Endothelial cell of umbilical vein (primary cell): ENCODE measurements at regions not wholly inside any gene's neighbourhood (a gene's known extent, or its start where the extent isn't known, plus 50 kb on each side); places are given as distances from the start of the nearest gene placed in this dataset.
"Not testable (repeated sequence)": the region's sequence is repeated elsewhere in the genome, so short reads cannot be mapped to it uniquely, and the experiment has no call there.

Source experiments
- BruUV-seq: library from RNA; stranded (reverse); fragments of 400-500 nt; replicated peaks from 2 replicates; lab custom pipeline; 2021; lab: Mats Ljungman, UMichigan
- CTCF ChIA-PET: fragments of 300-600, 350-600 bp; sonication (Branson Sonifier 250); formaldehyde crosslinking; loops from one replicate; lab custom pipeline; 2021; ENCODE audit warnings: antibody characterized with exemption, inconsistent platforms; lab: Charles Lee
- POLR2A ChIA-PET: fragments of 300-600, 350-600 bp; sonication (Branson Sonifier 250); formaldehyde crosslinking; loops from one replicate; lab custom pipeline; 2021; ENCODE audit warnings: antibody characterized with exemption, inconsistent platforms; lab: Charles Lee
- DNase-seq: peaks from one replicate; pipeline ENCODE4 v3.0.0-alpha.2; 2011; ENCODE audit warnings: low read depth, low spot score
- FAIRE-seq: peaks from 2 replicates; lab custom pipeline; 2011; peaks lifted over from hg19 to GRCh38; lab: Jason Lieb, UNC
- H2AFZ ChIP-seq: 2 replicates; pipeline ENCODE4 v1.6.0; 2012; ENCODE audit warnings: low read depth, low read length, control low read depth, inconsistent platforms
- H3K27ac ChIP-seq: 2 replicates; pipeline ENCODE4 v1.5.1; 2011; ENCODE audit warnings: low read depth, mild to moderate bottlenecking, control low read depth, low read length, moderate library complexity; ENCODE audit not compliant: insufficient read depth
- H3K27me3 ChIP-seq, 2 experiments: 2 replicates each; pipeline versions ENCODE4 v1.6.0 to v1.6.1; 2011; ENCODE audit warnings: low read length in 2 of 2, mixed read lengths in 1 of 2; ENCODE audit not compliant: control insufficient read depth in 2 of 2, insufficient read depth in 2 of 2
- H3K36me3 ChIP-seq, 2 experiments: 2 replicates in 1 of 2; 3 replicates in 1 of 2; pipeline ENCODE4 v1.5.1; 2011; ENCODE audit warnings: low read length in 2 of 2, mild to moderate bottlenecking in 1 of 2, moderate library complexity in 1 of 2; ENCODE audit not compliant: control insufficient read depth in 2 of 2, insufficient read depth in 2 of 2; ENCODE audit errors: extremely low read depth in 1 of 2
- H3K4me1 ChIP-seq: 3 replicates; pipeline ENCODE4 v1.5.1; 2011; ENCODE audit warnings: mild to moderate bottlenecking, low read length; ENCODE audit not compliant: control insufficient read depth, insufficient read depth; ENCODE audit errors: extremely low read depth
- H3K4me2 ChIP-seq: 2 replicates; pipeline ENCODE4 v1.6.1; 2011; ENCODE audit warnings: low read length, control low read depth, mixed read lengths; ENCODE audit not compliant: insufficient read depth
- H3K4me3 ChIP-seq, 3 experiments: fragments of 200-600 bp in 1 of 3; sonication (generic), shearing (Covaris generic) in 1 of 3; replicated peaks in 1 of 3; 2 replicates each; pipeline ENCODE4 v1.5.1; 2011 to 2016; ENCODE audit warnings: control low read depth in 3 of 3, low read length in 3 of 3, mild to moderate bottlenecking in 2 of 3, inconsistent platforms in 1 of 3, low read depth in 1 of 3, moderate library complexity in 1 of 3; ENCODE audit not compliant: insufficient read depth in 1 of 3
- H3K79me2 ChIP-seq: 2 replicates; pipeline ENCODE4 v1.6.0; 2012; ENCODE audit warnings: low read length, inconsistent platforms; ENCODE audit not compliant: control insufficient read depth, insufficient read depth
- H3K9ac ChIP-seq: replicated peaks from 2 replicates; pipeline ENCODE3; 2011; ENCODE audit warnings: low read length, control low read depth; ENCODE audit not compliant: insufficient read depth; ENCODE audit errors: extremely low read depth
- H3K9me1 ChIP-seq: replicated peaks from 3 replicates; pipeline ENCODE4 v1.6.0; 2011; ENCODE audit warnings: mild to moderate bottlenecking, low read length; ENCODE audit not compliant: control insufficient read depth, insufficient read depth; ENCODE audit errors: extremely low read depth
- H3K9me3 ChIP-seq: replicated peaks from 2 replicates; pipeline ENCODE4 v1.5.1; 2012; ENCODE audit warnings: low read length, inconsistent platforms; ENCODE audit not compliant: control insufficient read depth, insufficient read depth
- H4K20me1 ChIP-seq: replicated peaks from 2 replicates; pipeline ENCODE3; 2011; ENCODE audit warnings: mild to moderate bottlenecking, low read length; ENCODE audit not compliant: control insufficient read depth, insufficient read depth; ENCODE audit errors: extremely low read depth
- EZH2 ChIP-seq: IDR thresholded peaks from 2 replicates; pipeline ENCODE4 v1.6.1; 2012; ENCODE audit warnings: borderline replicate concordance, low read depth, mild to moderate bottlenecking, moderate library complexity, low read length, inconsistent platforms; ENCODE audit not compliant: severe bottlenecking
- FOS ChIP-seq: IDR thresholded peaks from 2 replicates; pipeline ENCODE4 v1.6.1; 2011; ENCODE audit warnings: mild to moderate bottlenecking, low read length, moderate library complexity, borderline replicate concordance; ENCODE audit not compliant: insufficient read depth
- GATA2 ChIP-seq: IDR thresholded peaks from 2 replicates; pipeline ENCODE4 v1.7.0; 2011; ENCODE audit warnings: low read depth, mild to moderate bottlenecking, moderate library complexity, mixed read lengths, low read length; ENCODE audit not compliant: insufficient read length, insufficient read depth
- JUN ChIP-seq: IDR thresholded peaks from 2 replicates; pipeline ENCODE4 v1.6.1; 2011; ENCODE audit warnings: borderline replicate concordance, low read depth; ENCODE audit not compliant: insufficient read length, insufficient read depth
- MAX ChIP-seq: IDR thresholded peaks from 2 replicates; pipeline ENCODE4 v1.6.1; 2011; ENCODE audit not compliant: insufficient read depth, insufficient read length
- MYC ChIP-seq: IDR thresholded peaks from one replicate; pipeline ENCODE4 v1.6.1; 2011; ENCODE audit warnings: mild to moderate bottlenecking, low read depth, low read length
- POLR2A ChIP-seq: IDR thresholded peaks from 2 replicates; pipeline ENCODE4 v1.6.1; 2012; ENCODE audit warnings: low read depth, mild to moderate bottlenecking, control low read depth, low read length
- POLR2AphosphoS5 ChIP-seq: IDR thresholded peaks from 2 replicates; pipeline ENCODE4 v1.6.1; 2012; ENCODE audit warnings: low read depth, mild to moderate bottlenecking, control low read depth, low read length, moderate library complexity; ENCODE audit not compliant: insufficient read depth
- dilution Hi-C: fragments of 300-500 bp; cut with MboI; formaldehyde crosslinking; loops from one replicate; pipeline ENCODE4 v1.15.0; 2019; ENCODE audit warnings: low sequenced_read_pairs; ENCODE audit not compliant: extremely low pct_ligation_motif_present
- intact Hi-C: fragments of 100-400 bp; cut with micrococcal nuclease; formaldehyde crosslinking; loops from one replicate; pipeline ENCODE4 v1.10.0; 2022
- TF ChIP-seq, protein P1 (sequence below), 2 donors: IDR thresholded peaks; 1 replicate in 1 of 2; 2 replicates in 1 of 2; pipeline ENCODE4 v1.5.1; 2011; ENCODE audit warnings: low read length in 2 of 2, mild to moderate bottlenecking in 2 of 2, moderate library complexity in 2 of 2, control low read depth in 1 of 2, inconsistent platforms in 1 of 2, low read depth in 1 of 2; ENCODE audit not compliant: insufficient read depth in 1 of 2; ENCODE audit errors: extremely low read depth in 1 of 2

DNA sequence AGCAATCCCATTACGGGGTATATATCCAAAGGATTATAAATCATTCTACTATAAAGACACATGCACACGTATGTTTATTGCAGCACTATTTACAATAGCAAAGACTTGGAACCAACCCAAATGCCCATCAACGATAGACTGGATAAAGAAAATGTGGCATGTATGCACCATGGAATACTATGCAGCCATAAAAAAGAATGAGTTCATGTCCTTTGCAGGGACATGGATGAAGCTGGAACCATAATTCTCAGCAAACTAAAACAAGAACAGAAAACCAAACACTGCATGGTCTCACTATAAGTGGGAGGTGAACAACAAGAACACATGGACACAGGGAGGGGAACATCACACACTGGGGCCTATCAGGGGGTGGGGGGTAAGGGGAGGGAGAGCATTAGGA, 56.1 kb upstream of the UXT start:
- DNase-seq, intact Hi-C loops, H3K9me3 ChIP-seq, H3K4me2 ChIP-seq, H3K4me3 ChIP-seq, H3K27ac ChIP-seq, POLR2A ChIA-PET, H3K4me1 ChIP-seq, H3K27me3 ChIP-seq, dilution Hi-C loops, H3K9ac ChIP-seq, H4K20me1 ChIP-seq, CTCF ChIA-PET, H3K36me3 ChIP-seq, FAIRE-seq, BruUV-seq, H2AFZ ChIP-seq, H3K79me2 ChIP-seq, H3K9me1 ChIP-seq: not testable (repeated sequence)

GRCh38 chrX:47712675-47713074, 53.7 kb upstream of the UXT start:
- H3K4me3 ChIP-seq, H3K9me3 ChIP-seq, H3K9ac ChIP-seq, dilution Hi-C loops, intact Hi-C loops, DNase-seq, H2AFZ ChIP-seq, H3K27ac ChIP-seq, H3K9me1 ChIP-seq, H3K4me2 ChIP-seq, BruUV-seq, POLR2A ChIA-PET, FAIRE-seq, H4K20me1 ChIP-seq, H3K36me3 ChIP-seq, H3K79me2 ChIP-seq, CTCF ChIA-PET, H3K27me3 ChIP-seq, H3K4me1 ChIP-seq: not testable (repeated sequence)

- ChIA-PET CTCF (no interaction called here), POLR2A (no interaction called here)
- Histone ChIP-seq H2AFZ (no peak overlapping the region), H3K79me2 (no peaks in the 10 kb centered on the region), H3K9me3 (no peaks in the 10 kb centered on the region), H3K9me1 (no peaks in the 10 kb centered on the region), H3K27ac (no peak overlapping the region), H3K9ac (no peak overlapping the region), H3K4me3 (no peak overlapping the region), H4K20me1 (no peaks in the 10 kb centered on the region), H3K36me3 (no peaks in the 10 kb centered on the region), H3K4me2 (no peak overlapping the region), H3K4me1 (no peaks in the 10 kb centered on the region), H3K27me3 (no peaks in the 10 kb centered on the region)
- intact Hi-C loops: no loop called here
- TF ChIP-seq, protein P1, sequence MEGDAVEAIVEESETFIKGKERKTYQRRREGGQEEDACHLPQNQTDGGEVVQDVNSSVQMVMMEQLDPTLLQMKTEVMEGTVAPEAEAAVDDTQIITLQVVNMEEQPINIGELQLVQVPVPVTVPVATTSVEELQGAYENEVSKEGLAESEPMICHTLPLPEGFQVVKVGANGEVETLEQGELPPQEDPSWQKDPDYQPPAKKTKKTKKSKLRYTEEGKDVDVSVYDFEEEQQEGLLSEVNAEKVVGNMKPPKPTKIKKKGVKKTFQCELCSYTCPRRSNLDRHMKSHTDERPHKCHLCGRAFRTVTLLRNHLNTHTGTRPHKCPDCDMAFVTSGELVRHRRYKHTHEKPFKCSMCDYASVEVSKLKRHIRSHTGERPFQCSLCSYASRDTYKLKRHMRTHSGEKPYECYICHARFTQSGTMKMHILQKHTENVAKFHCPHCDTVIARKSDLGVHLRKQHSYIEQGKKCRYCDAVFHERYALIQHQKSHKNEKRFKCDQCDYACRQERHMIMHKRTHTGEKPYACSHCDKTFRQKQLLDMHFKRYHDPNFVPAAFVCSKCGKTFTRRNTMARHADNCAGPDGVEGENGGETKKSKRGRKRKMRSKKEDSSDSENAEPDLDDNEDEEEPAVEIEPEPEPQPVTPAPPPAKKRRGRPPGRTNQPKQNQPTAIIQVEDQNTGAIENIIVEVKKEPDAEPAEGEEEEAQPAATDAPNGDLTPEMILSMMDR (IDR thresholded peaks at IDR 0.05; ENCODE audit: extremely low read depth in 1 of 2, insufficient read depth in 1 of 2, low read depth in 1 of 2, low read length in 2 of 2): no peak
- TF ChIP-seq EZH2 (no peak), FOS (no peak), MAX (no peak), POLR2AphosphoS5 (no peak), GATA2 (no peak), MYC (no peak), JUN (no peak), POLR2A (no peak)
- dilution Hi-C loops: no loop called here
- FAIRE-seq: no peak
- DNase-seq: no peak
- BruUV-seq: no TSS peak
These were observed 51.3 kb upstream of the UXT start for GRCh38 chrX:47710252-47710651.
